ENCODE measurements at regions not wholly inside any gene's neighbourhood (a gene's known extent, or its start where the extent isn't known, plus 50 kb on each side); places are given as distances from the start of the nearest gene placed in this dataset.

DNA sequence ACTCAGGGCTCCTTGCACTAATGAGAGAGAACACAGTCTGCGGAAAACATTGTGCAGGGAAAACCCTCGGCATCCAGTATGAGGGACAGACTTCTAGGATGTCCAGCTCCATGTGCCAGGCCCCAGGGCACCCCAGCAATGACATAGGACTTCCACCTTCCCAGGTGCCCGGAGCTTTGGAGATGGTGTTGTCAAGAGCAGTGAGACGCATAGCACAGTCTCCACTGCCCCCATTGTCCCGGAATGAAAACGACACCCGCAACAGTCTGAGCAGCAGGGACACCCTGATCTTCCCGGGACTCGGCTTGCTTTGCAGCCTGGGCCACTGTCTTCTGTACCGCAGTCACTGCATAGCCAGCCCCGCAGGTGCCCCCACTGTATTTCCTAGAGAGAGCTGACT is 339.2 kb upstream of the ADARB2 start:
- Mint-ChIP-seq H3K4me3 (ENCODE audit: unreplicated experiment) (no peak overlapping the region), H3K4me1 (ENCODE audit: unreplicated experiment) (peaks cover 18% of the 10 kb centered on the region), H3K9me3 (ENCODE audit: unreplicated experiment) (peaks cover 4% of the 10 kb centered on the region), H3K27ac (ENCODE audit: unreplicated experiment) (peak overlapping the region; percentile 67), H3K27me3 (ENCODE audit: unreplicated experiment) (no peaks in the 10 kb centered on the region), H3K36me3 (ENCODE audit: unreplicated experiment) (peaks cover 3% of the 10 kb centered on the region)
- TF ChIP-seq, protein P1, sequence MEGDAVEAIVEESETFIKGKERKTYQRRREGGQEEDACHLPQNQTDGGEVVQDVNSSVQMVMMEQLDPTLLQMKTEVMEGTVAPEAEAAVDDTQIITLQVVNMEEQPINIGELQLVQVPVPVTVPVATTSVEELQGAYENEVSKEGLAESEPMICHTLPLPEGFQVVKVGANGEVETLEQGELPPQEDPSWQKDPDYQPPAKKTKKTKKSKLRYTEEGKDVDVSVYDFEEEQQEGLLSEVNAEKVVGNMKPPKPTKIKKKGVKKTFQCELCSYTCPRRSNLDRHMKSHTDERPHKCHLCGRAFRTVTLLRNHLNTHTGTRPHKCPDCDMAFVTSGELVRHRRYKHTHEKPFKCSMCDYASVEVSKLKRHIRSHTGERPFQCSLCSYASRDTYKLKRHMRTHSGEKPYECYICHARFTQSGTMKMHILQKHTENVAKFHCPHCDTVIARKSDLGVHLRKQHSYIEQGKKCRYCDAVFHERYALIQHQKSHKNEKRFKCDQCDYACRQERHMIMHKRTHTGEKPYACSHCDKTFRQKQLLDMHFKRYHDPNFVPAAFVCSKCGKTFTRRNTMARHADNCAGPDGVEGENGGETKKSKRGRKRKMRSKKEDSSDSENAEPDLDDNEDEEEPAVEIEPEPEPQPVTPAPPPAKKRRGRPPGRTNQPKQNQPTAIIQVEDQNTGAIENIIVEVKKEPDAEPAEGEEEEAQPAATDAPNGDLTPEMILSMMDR (IDR thresholded peaks at IDR 0.05) = no peak
- DNase-seq (ENCODE audit: extremely low spot score, unreplicated experiment) = no peak

DNA sequence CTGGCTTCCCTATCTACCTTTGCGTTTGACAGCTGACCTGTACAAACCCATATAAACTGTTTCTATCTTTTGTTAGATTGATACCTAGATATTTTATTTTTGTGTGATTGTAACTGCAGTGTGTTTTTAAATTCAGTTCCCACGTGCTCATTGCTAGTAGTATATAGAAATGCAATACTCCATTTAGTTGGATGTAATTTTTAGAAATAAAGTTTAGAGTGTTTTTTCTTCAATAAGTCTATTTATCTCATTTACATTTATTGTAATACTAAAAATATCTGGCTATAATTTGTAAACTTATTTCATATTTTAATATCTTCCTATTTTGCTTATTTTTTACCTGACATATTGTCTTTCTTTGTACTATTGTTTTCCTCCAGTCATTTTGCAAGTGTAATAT is 329.7 kb upstream of the ADARB2 start:
- H3K9me3 Mint-ChIP-seq (ENCODE audit: unreplicated experiment) = peaks cover 38% of the 10 kb centered on the region
- H3K27ac Mint-ChIP-seq (ENCODE audit: unreplicated experiment) = no peak overlapping the region
- TF ChIP-seq, protein P1 (IDR thresholded peaks at IDR 0.05) = no peak
- no peaks in the 10 kb centered on the region for H3K27me3 Mint-ChIP-seq (ENCODE audit: unreplicated experiment)
- peaks cover 8% of the 10 kb centered on the region for H3K36me3 Mint-ChIP-seq (ENCODE audit: unreplicated experiment)
- peaks cover 2% of the 10 kb centered on the region for H3K4me1 Mint-ChIP-seq (ENCODE audit: unreplicated experiment)
- no peak overlapping the region for H3K4me3 Mint-ChIP-seq (ENCODE audit: unreplicated experiment)
- DNase-seq (ENCODE audit: extremely low spot score, unreplicated experiment) = no peak

- Mint-ChIP-seq H3K27ac (ENCODE audit: unreplicated experiment) (no peak overlapping the region), H3K9me3 (ENCODE audit: unreplicated experiment) (peaks cover 11% of the 10 kb centered on the region), H3K36me3 (ENCODE audit: unreplicated experiment) (no peaks in the 10 kb centered on the region), H3K4me1 (ENCODE audit: unreplicated experiment) (no peaks in the 10 kb centered on the region), H3K4me3 (ENCODE audit: unreplicated experiment) (no peak overlapping the region), H3K27me3 (ENCODE audit: unreplicated experiment) (peaks cover 7% of the 10 kb centered on the region)
- no peak for DNase-seq (ENCODE audit: extremely low spot score, unreplicated experiment)
- TF ChIP-seq, protein P1 (IDR thresholded peaks at IDR 0.05) = no peak
Measured at GRCh38 chr10:2054728-2055127, 317.4 kb upstream of the ADARB2 start.

DNA sequence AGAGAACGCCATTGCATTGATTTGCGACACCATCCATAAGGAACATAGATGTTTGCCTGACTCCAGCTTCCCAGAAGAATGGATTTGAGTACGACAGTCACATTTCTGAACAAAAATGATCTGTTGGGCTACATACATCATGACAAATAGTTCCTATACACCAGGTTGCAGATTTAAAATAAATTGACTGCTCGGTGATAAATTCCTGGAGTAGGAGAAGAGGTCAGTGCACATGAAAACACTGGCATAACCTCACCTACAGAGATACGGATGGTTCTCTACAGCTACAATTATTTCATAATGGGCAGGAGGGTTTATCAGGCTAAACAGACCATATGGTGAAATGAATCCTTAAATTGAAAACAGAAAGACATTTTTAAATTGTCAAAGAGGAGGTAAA is 316.5 kb upstream of the ADARB2 start:
- Mint-ChIP-seq H3K27me3 (ENCODE audit: unreplicated experiment) (peaks cover 3% of the 10 kb centered on the region), H3K4me1 (ENCODE audit: unreplicated experiment) (no peaks in the 10 kb centered on the region), H3K9me3 (ENCODE audit: unreplicated experiment) (peaks cover 12% of the 10 kb centered on the region), H3K4me3 (ENCODE audit: unreplicated experiment) (no peak overlapping the region), H3K36me3 (ENCODE audit: unreplicated experiment) (no peaks in the 10 kb centered on the region), H3K27ac (ENCODE audit: unreplicated experiment) (no peak overlapping the region)
- no peak for DNase-seq (ENCODE audit: extremely low spot score, unreplicated experiment)
- TF ChIP-seq, protein P1 (IDR thresholded peaks at IDR 0.05) = no peak

DNA sequence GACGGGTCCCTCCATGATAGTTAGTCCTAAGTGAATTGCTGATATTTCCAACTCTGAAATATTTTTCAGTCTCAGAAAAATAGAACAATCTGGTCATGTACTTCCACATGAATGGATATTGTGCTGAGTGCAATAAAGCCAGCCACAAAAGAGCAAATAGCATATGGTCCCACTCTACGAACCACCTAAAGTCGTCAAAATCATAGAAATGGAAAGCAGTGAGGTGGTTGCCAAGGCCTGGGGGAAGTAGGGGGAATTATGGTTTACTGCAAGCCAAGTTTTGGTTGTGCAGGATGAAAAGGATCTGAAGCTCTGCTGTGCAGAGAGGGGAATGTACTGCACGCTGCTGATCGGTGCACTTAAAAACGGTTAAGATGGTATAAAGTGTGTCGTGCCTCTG is 313.8 kb upstream of the ADARB2 start:
- Mint-ChIP-seq H3K27ac (ENCODE audit: unreplicated experiment) (no peak overlapping the region), H3K4me3 (ENCODE audit: unreplicated experiment) (no peak overlapping the region), H3K27me3 (ENCODE audit: unreplicated experiment) (peaks cover 3% of the 10 kb centered on the region), H3K36me3 (ENCODE audit: unreplicated experiment) (no peaks in the 10 kb centered on the region), H3K9me3 (ENCODE audit: unreplicated experiment) (peaks cover 19% of the 10 kb centered on the region), H3K4me1 (ENCODE audit: unreplicated experiment) (no peaks in the 10 kb centered on the region)
- no peak for DNase-seq (ENCODE audit: extremely low spot score, unreplicated experiment)
- TF ChIP-seq, protein P1 (IDR thresholded peaks at IDR 0.05) = no peak
